GM12878 (cell line): ENCODE measurements at regions not wholly inside any gene's neighbourhood (a gene's known extent, or its start where the extent isn't known, plus 50 kb on each side); places are given as distances from the start of the nearest gene placed in this dataset.

Experiments used
- ATAC-seq: fragments of 200-7000 bp; cut with Tn5 transposase; 3 replicates; pipeline ENCODE4 v1.9.1; 2020; ENCODE audit warnings: mild to moderate bottlenecking, moderate library complexity
- BruUV-seq: library from RNA; stranded (reverse); fragments of 400-500 nt; replicated peaks from 2 replicates; lab custom pipeline; 2021; lab: Mats Ljungman, UMichigan
- CTCF ChIA-PET: fragments of 300-600 bp; sonication (Branson Sonifier 250); formaldehyde crosslinking; extraction: SDS; loops from one replicate; lab custom pipeline; 2021; ENCODE audit warnings: inconsistent platforms; lab: Yijun Ruan, JAX
- POLR2A ChIA-PET: fragments of 350-600 bp; formaldehyde crosslinking; extraction: SDS; loops from one replicate; lab custom pipeline; 2021; ENCODE audit warnings: inconsistent platforms; lab: Charles Lee
- RAD21 ChIA-PET: fragments of 300-600 bp; sonication (Branson Sonifier 250); formaldehyde crosslinking; loops from one replicate; lab custom pipeline; 2023; ENCODE audit warnings: antibody characterized with exemption; ENCODE audit not compliant: unreplicated experiment; lab: Charles Lee
- SMC1A ChIA-PET: fragments of 300-600 bp; sonication (Branson Sonifier 250); formaldehyde crosslinking; loops from one replicate; lab custom pipeline; 2023; ENCODE audit not compliant: unreplicated experiment, uncharacterized antibody; lab: Charles Lee
- DNase-seq: peaks from one replicate; pipeline ENCODE4 v3.0.0-alpha.2; 2011; ENCODE audit warnings: low read depth, low spot score
- FAIRE-seq: peaks from 3 replicates; lab custom pipeline; 2011; peaks lifted over from hg19 to GRCh38; lab: Jason Lieb, UNC
- H2AFZ ChIP-seq: 2 replicates; pipeline ENCODE4 v1.6.0; 2011; ENCODE audit warnings: low read depth, low read length, control low read depth; ENCODE audit not compliant: control insufficient read depth
- H3K27ac ChIP-seq: 2 replicates; pipeline ENCODE4 v1.5.1; 2011; ENCODE audit warnings: control low read depth; ENCODE audit not compliant: control insufficient read depth, insufficient read depth
- H3K27me3 ChIP-seq, 2 experiments: replicated peaks in 1 of 2; 2 replicates each; pipeline versions ENCODE4 v1.6.0 to v1.6.1; 2011; ENCODE audit warnings: low read length in 1 of 2; ENCODE audit not compliant: control insufficient read depth in 2 of 2, insufficient read depth in 2 of 2
- H3K36me3 ChIP-seq, 2 experiments: 2 replicates each; pipeline ENCODE4 v1.5.1; 2011; ENCODE audit warnings: low read length in 1 of 2; ENCODE audit not compliant: control insufficient read depth in 2 of 2, insufficient read depth in 2 of 2
- H3K4me1 ChIP-seq: 2 replicates; pipeline ENCODE4 v1.6.1; 2011; ENCODE audit warnings: mild to moderate bottlenecking, low read length, moderate library complexity, mixed read lengths; ENCODE audit not compliant: control insufficient read depth, insufficient read depth
- H3K4me2 ChIP-seq: 2 replicates; pipeline ENCODE4 v1.6.0; 2011; ENCODE audit warnings: control low read depth; ENCODE audit not compliant: control insufficient read depth, insufficient read depth
- H3K4me3 ChIP-seq: fragments of 200-600 bp; sonication (generic); 2 replicates; pipeline ENCODE4 v1.5.1; 2016
- H3K79me2 ChIP-seq: 2 replicates; pipeline ENCODE4 v1.6.0; 2011; ENCODE audit warnings: low read length; ENCODE audit not compliant: control insufficient read depth, insufficient read depth
- H3K9ac ChIP-seq: 2 replicates; pipeline ENCODE4 v1.8.0; 2011; ENCODE audit warnings: low read length, control low read depth, mixed read lengths; ENCODE audit not compliant: control insufficient read depth, insufficient read depth
- H3K9me3 ChIP-seq: replicated peaks from 3 replicates; pipeline ENCODE4 v1.5.1; 2011; ENCODE audit warnings: mild to moderate bottlenecking, low read length; ENCODE audit not compliant: control insufficient read depth, insufficient read depth
- H4K20me1 ChIP-seq: 2 replicates; pipeline ENCODE4 v1.6.0; 2011; ENCODE audit not compliant: control insufficient read depth, insufficient read depth
- CHD2 ChIP-seq: IDR thresholded peaks from 2 replicates; pipeline ENCODE4 v1.6.1; 2011; ENCODE audit warnings: low read depth, low read length, improper control_type of control experiment, borderline replicate concordance
- DPF2 ChIP-seq: fragments of 450-650 bp; IDR thresholded peaks from 2 replicates; pipeline ENCODE4 v1.6.1; 2017; ENCODE audit warnings: mild to moderate bottlenecking
- FOXK2 ChIP-seq: fragments of 450-650 bp; IDR thresholded peaks from 2 replicates; pipeline ENCODE4 v1.6.1; 2017; ENCODE audit warnings: mild to moderate bottlenecking, moderate library complexity
- IKZF1 ChIP-seq: fragments of 450-650 bp; conservative IDR thresholded peaks from 2 replicates; pipeline ENCODE4 v1.6.1; 2017; ENCODE audit warnings: antibody characterized with exemption, mild to moderate bottlenecking
- MLLT1 ChIP-seq: fragments of 450-650 bp; IDR thresholded peaks from 2 replicates; pipeline ENCODE4 v1.6.1; 2016; ENCODE audit warnings: mild to moderate bottlenecking
- MTA3 ChIP-seq: IDR thresholded peaks from 2 replicates; pipeline ENCODE4 v1.6.1; 2012; ENCODE audit warnings: low read length, inconsistent platforms, borderline replicate concordance
- MYB ChIP-seq: fragments of 150-350 bp; IDR thresholded peaks from 2 replicates; pipeline ENCODE4 v1.6.1; 2014; ENCODE audit warnings: mild to moderate bottlenecking, low read depth, low read length, borderline replicate concordance
- NR2F1 ChIP-seq: fragments of 450-650 bp; conservative IDR thresholded peaks from 2 replicates; pipeline ENCODE4 v1.6.1; 2017; ENCODE audit warnings: mild to moderate bottlenecking
- PBX3 ChIP-seq: IDR thresholded peaks from 2 replicates; pipeline ENCODE4 v1.6.1; 2011; ENCODE audit warnings: mild to moderate bottlenecking, low read depth, low read length, moderate library complexity; ENCODE audit not compliant: insufficient replicate concordance
- POLR2A ChIP-seq: IDR thresholded peaks from 2 replicates; pipeline ENCODE4 v1.6.1; 2011; ENCODE audit warnings: low read depth, mild to moderate bottlenecking, low read length
- WGBS: methylation state at CpG from one replicate; pipeline ENCODE4 v1.1.6; 2016; ENCODE audit warnings: low lambda C conversion rate; ENCODE audit not compliant: insufficient replicate concordance, insufficient coverage; ENCODE audit errors: missing lambda C conversion rate; 5-methylcytosine and 5-hydroxymethylcytosine counted together
- in situ Hi-C: fragments of 300-500 bp; cut with MboI; formaldehyde crosslinking; loops from 9 replicates; pipeline ENCODE4 v1.14.3; 2018; ENCODE audit warnings: mixed read lengths
- intact Hi-C: fragments of 100-400 bp; cut with micrococcal nuclease; formaldehyde crosslinking; loops from one replicate; pipeline ENCODE4 v1.14.2; 2022; ENCODE audit not compliant: unreplicated experiment

GRCh38 chr6:154629127-154629526, 104.1 kb upstream of the SCAF8 start:
- Histone ChIP-seq H3K4me2 (no peak overlapping the region), H3K4me3 (no peak overlapping the region), H3K79me2 (no peaks in the 10 kb centered on the region), H3K36me3 (no peaks in the 10 kb centered on the region), H3K9ac (no peak overlapping the region), H3K27me3 (no peaks in the 10 kb centered on the region; a peak in 1 of 4 replicates), H4K20me1 (no peaks in the 10 kb centered on the region), H2AFZ (no peak overlapping the region), H3K9me3 (peaks cover 2% of the 10 kb centered on the region), H3K4me1 (no peaks in the 10 kb centered on the region), H3K27ac (no peak overlapping the region)
- BruUV-seq: no TSS peak
- ChIA-PET CTCF (interaction anchor here (0.9 kb wide), 2 partner anchors 18 to 45 kb away, joined by 3 to 4 read pairs; no protein-coding TSS in a partner anchor), RAD21 (no interaction called here), POLR2A (no interaction called here), SMC1A (interaction anchor here (0.9 to 1.3 kb wide), 2 partner anchors 20 to 36 kb away, joined by 3 read pairs; no protein-coding TSS in a partner anchor)
- no peak for ATAC-seq
- TF ChIP-seq MLLT1: no peak
- no peak for TF ChIP-seq FOXK2
- no peak for TF ChIP-seq CHD2
- no peak for TF ChIP-seq POLR2A
- no peak for TF ChIP-seq DPF2
- TF ChIP-seq MYB: no peak
- no peak for DNase-seq
- intact Hi-C loops: no loop called here
- in situ Hi-C loops: no loop called here
- 0% methylated on average over 1 of the region's 1 CpG for WGBS
- no peak for FAIRE-seq

- CTCF ChIA-PET: no interaction called here
- no peak for DNase-seq
- no peaks in the 10 kb centered on the region for H4K20me1 ChIP-seq
- no peaks in the 10 kb centered on the region; a peak in 1 of 4 replicates for H3K27me3 ChIP-seq
- 0% methylated on average over 2 of the region's 2 CpGs for WGBS
- no peak overlapping the region for H3K4me3 ChIP-seq
- H3K36me3 ChIP-seq: no peaks in the 10 kb centered on the region
- no peak overlapping the region for H3K9ac ChIP-seq
- in situ Hi-C loops: no loop called here
- intact Hi-C loops: no loop called here
- BruUV-seq: no TSS peak
- FAIRE-seq: no peak
- H2AFZ ChIP-seq: no peak overlapping the region
- no peak overlapping the region for H3K4me2 ChIP-seq
- no peaks in the 10 kb centered on the region for H3K79me2 ChIP-seq
- no peak overlapping the region for H3K27ac ChIP-seq
- POLR2A ChIA-PET: no interaction called here
- no peaks in the 10 kb centered on the region; the same call in 2 of the 3 replicates for H3K9me3 ChIP-seq
- TF ChIP-seq CHD2: no peak
- no peak for TF ChIP-seq MTA3
- TF ChIP-seq IKZF1: no peak
- no peak for TF ChIP-seq PBX3
- TF ChIP-seq NR2F1: no peak
- no peaks in the 10 kb centered on the region for H3K4me1 ChIP-seq
- no peak for ATAC-seq
- RAD21 ChIA-PET: no interaction called here
- SMC1A ChIA-PET: interaction anchor here (0.7 kb wide), 1 partner anchor 158 kb away, joined by 3 read pairs; no protein-coding TSS in a partner anchor
Observed at GRCh38 chr6:154632119-154632518, 101.1 kb upstream of the SCAF8 start.
